ENCODE measurements at regions not wholly inside any gene's neighbourhood (a gene's known extent, or its start where the extent isn't known, plus 50 kb on each side); places are given as distances from the start of the nearest gene placed in this dataset.

DNA sequence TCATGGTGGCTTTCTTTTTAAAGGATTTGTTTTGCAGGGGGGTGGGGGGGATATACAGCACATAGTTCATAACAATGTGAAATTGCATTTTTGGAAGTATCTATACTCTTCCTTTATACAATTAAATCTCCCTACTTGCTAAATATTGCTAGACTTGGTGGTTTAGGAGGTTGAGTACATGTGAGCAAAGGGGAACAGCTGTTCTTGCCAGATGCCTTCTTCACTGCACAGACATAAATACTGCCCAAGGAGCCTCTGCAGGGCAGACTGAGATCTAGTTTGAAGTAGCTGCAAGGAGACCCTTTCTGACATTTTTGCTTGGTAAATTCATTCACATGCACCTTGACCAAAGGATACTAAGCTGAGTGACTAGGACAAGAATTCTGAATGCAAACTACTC is 228.6 kb upstream of the IL12A start:
- no peak overlapping the region for H3K9ac ChIP-seq (ENCODE audit: insufficient read depth in 1 of 2, low read depth in 2 of 2, low read length in 2 of 2)
- FAIRE-seq (no peak), ATAC-seq (no peak), DNase-seq (ENCODE audit: extremely low read depth in 1 of 4, low spot score in 3 of 4) (no peak)
- no peaks in the 10 kb centered on the region for H3K9me1 ChIP-seq (ENCODE audit: control insufficient read depth, insufficient read depth, low read length)
- no peak overlapping the region for H3K27ac ChIP-seq (ENCODE audit: extremely low read depth, low read depth, low read length)
- H3K4me2 ChIP-seq (ENCODE audit: insufficient read depth, low read length), result no peak overlapping the region
- no peaks in the 10 kb centered on the region for H4K20me1 ChIP-seq (replicated peaks; ENCODE audit: control insufficient read depth, insufficient read depth, low read length)
- no peaks in the 10 kb centered on the region for H3K36me3 ChIP-seq (ENCODE audit: control insufficient read depth, insufficient read depth, low read length)
- H3K9me3 ChIP-seq (replicated peaks; ENCODE audit: control insufficient read depth, insufficient read depth, low read depth, low read length), result no peaks in the 10 kb centered on the region
- no TSS peak for BruUV-seq (replicated peaks)
- no peak overlapping the region for H3K4me3 ChIP-seq
- in situ Hi-C loops (cut with MboI), result no loop called here
- H3K27me3 ChIP-seq (ENCODE audit: control insufficient read depth in 2 of 2, insufficient read depth in 2 of 2, low read length in 2 of 2), result peaks cover 4 to 10% of the 10 kb centered on the region in 2 experiments; a peak in 4 of 5 replicates
- no peaks in the 10 kb centered on the region for H3K79me2 ChIP-seq (ENCODE audit: control insufficient read depth, insufficient read depth, low read length)
- H3K4me1 ChIP-seq (replicated peaks in 1 of 2; ENCODE audit: control insufficient read depth in 2 of 2, insufficient read depth in 2 of 2, low read length in 2 of 2), result peaks cover 0 to 20% of the 10 kb centered on the region in 2 experiments; a peak in 2 of 5 replicates
- ChIA-PET POLR2A (no interaction called here), CTCF (ENCODE audit: low intra/inter-chr PET ratio) (no interaction called here)
- H2AFZ ChIP-seq (ENCODE audit: low read depth, low read length), result no peak overlapping the region
- intact Hi-C loops (cut with micrococcal nuclease), result no loop called here
- TF ChIP-seq, protein P1, sequence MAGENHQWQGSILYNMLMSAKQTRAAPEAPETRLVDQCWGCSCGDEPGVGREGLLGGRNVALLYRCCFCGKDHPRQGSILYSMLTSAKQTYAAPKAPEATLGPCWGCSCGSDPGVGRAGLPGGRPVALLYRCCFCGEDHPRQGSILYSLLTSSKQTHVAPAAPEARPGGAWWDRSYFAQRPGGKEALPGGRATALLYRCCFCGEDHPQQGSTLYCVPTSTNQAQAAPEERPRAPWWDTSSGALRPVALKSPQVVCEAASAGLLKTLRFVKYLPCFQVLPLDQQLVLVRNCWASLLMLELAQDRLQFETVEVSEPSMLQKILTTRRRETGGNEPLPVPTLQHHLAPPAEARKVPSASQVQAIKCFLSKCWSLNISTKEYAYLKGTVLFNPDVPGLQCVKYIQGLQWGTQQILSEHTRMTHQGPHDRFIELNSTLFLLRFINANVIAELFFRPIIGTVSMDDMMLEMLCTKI (IDR thresholded peaks at IDR 0.05; ENCODE audit: partially characterized antibody), result no peak
- TF ChIP-seq ZNF561 (CRISPR knock-in tag; conservative IDR thresholded peaks at IDR 0.05) (no peak), CREB3L1 (IDR thresholded peaks at IDR 0.05; ENCODE audit: borderline replicate concordance, low read depth) (no peak), HEY1 (CRISPR knock-in tag; IDR thresholded peaks at IDR 0.05; ENCODE audit: borderline replicate concordance) (no peak), SP2 (IDR thresholded peaks at IDR 0.05; ENCODE audit: extremely low read depth, low read depth, low read length, poor library complexity, severe bottlenecking) (no peak), KDM2B (CRISPR knock-in tag; IDR thresholded peaks at IDR 0.05) (no peak), CBFA2T2 (conservative IDR thresholded peaks at IDR 0.05) (no peak), E2F6 (IDR thresholded peaks at IDR 0.05; ENCODE audit: borderline replicate concordance in 1 of 2, extremely low read depth in 1 of 2, insufficient read depth in 1 of 2, insufficient read length in 1 of 2, low read depth in 1 of 2, low read length in 1 of 2, poor library complexity in 1 of 2, severe bottlenecking in 1 of 2) (no peak), RERE (CRISPR knock-in tag; IDR thresholded peaks at IDR 0.05; ENCODE audit: borderline replicate concordance) (no peak)
- TF ChIP-seq, protein P2, sequence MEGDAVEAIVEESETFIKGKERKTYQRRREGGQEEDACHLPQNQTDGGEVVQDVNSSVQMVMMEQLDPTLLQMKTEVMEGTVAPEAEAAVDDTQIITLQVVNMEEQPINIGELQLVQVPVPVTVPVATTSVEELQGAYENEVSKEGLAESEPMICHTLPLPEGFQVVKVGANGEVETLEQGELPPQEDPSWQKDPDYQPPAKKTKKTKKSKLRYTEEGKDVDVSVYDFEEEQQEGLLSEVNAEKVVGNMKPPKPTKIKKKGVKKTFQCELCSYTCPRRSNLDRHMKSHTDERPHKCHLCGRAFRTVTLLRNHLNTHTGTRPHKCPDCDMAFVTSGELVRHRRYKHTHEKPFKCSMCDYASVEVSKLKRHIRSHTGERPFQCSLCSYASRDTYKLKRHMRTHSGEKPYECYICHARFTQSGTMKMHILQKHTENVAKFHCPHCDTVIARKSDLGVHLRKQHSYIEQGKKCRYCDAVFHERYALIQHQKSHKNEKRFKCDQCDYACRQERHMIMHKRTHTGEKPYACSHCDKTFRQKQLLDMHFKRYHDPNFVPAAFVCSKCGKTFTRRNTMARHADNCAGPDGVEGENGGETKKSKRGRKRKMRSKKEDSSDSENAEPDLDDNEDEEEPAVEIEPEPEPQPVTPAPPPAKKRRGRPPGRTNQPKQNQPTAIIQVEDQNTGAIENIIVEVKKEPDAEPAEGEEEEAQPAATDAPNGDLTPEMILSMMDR (IDR thresholded peaks at IDR 0.05 in 2 of 3, conservative IDR thresholded peaks at IDR 0.05 in 1 of 3; ENCODE audit: insufficient read depth in 2 of 3, low read depth in 1 of 3, low read length in 3 of 3), result no peak
